H1 (cell line): ENCODE measurements at regions not wholly inside any gene's neighbourhood (a gene's known extent, or its start where the extent isn't known, plus 50 kb on each side); places are given as distances from the start of the nearest gene placed in this dataset.
A peak's percentile ranks its signal among the peaks of the same experiment; 100 is the strongest.

Experiments
- CTCF ChIA-PET: fragments of 300-600 bp; sonication (Branson Sonifier 250); formaldehyde crosslinking; loops from one replicate; lab custom pipeline; 2021; ENCODE audit not compliant: partially characterized antibody; lab: Charles Lee
- POLR2A ChIA-PET: fragments of 300-600 bp; sonication (Branson Sonifier 250); formaldehyde crosslinking; loops from one replicate; lab custom pipeline; 2021; ENCODE audit warnings: inconsistent platforms; ENCODE audit not compliant: partially characterized antibody; lab: Charles Lee
- DNase-seq, 2 experiments: peaks; one replicate each; pipeline versions ENCODE4 v3.0.0 to v3.0.0-alpha.2; 2010 to 2022; ENCODE audit warnings: low spot score in 2 of 2, low read depth in 1 of 2, mixed read lengths in 1 of 2
- FAIRE-seq: peaks from 2 replicates; lab custom pipeline; 2011; peaks lifted over from hg19 to GRCh38; lab: Jason Lieb, UNC
- H2AFZ ChIP-seq: 2 replicates; pipeline ENCODE4 v1.8.1; 2012; ENCODE audit warnings: low read length, inconsistent platforms
- H2AK5ac ChIP-seq: 2 replicates; pipeline ENCODE4 v1.6.1; 2013; ENCODE audit warnings: low read depth, low read length
- H2BK120ac ChIP-seq: replicated peaks from 2 replicates; pipeline ENCODE3; 2013; ENCODE audit warnings: low read depth, low read length, inconsistent platforms
- H2BK12ac ChIP-seq: 2 replicates; pipeline ENCODE4 v1.6.1; 2013; ENCODE audit warnings: low read depth, low read length
- H2BK15ac ChIP-seq: 2 replicates; pipeline ENCODE4 v1.6.1; 2013; ENCODE audit warnings: low read length
- H2BK20ac ChIP-seq: 2 replicates; pipeline ENCODE4 v1.6.1; 2013; ENCODE audit warnings: low read length
- H2BK5ac ChIP-seq: 2 replicates; pipeline ENCODE4 v1.6.1; 2013; ENCODE audit warnings: low read depth, low read length
- H3K14ac ChIP-seq: 2 replicates; pipeline ENCODE4 v1.6.1; 2013; ENCODE audit warnings: inconsistent platforms; ENCODE audit not compliant: insufficient read length
- H3K18ac ChIP-seq: 2 replicates; pipeline ENCODE4 v1.6.1; 2013; ENCODE audit warnings: low read length; ENCODE audit errors: extremely low read depth
- H3K23ac ChIP-seq: 2 replicates; pipeline ENCODE4 v1.6.1; 2013; ENCODE audit warnings: inconsistent platforms; ENCODE audit not compliant: insufficient read length
- H3K23me2 ChIP-seq: 2 replicates; pipeline ENCODE4 v1.6.1; 2013; ENCODE audit warnings: low read depth, low read length
- H3K27ac ChIP-seq: 2 replicates; pipeline ENCODE4 v1.6.1; 2011; ENCODE audit warnings: low read depth, low read length, inconsistent platforms
- H3K27me3 ChIP-seq, 4 experiments: replicated peaks in 1 of 4; 1 replicate in 1 of 4; 2 replicates in 3 of 4; pipeline versions ENCODE4 v1.6.1 to v1.8.1; 2011 to 2013; ENCODE audit warnings: low read length in 3 of 4, mild to moderate bottlenecking in 3 of 4, inconsistent platforms in 2 of 4, mixed read lengths in 2 of 4, moderate library complexity in 1 of 4; ENCODE audit not compliant: control insufficient read depth in 3 of 4, insufficient read depth in 3 of 4; ENCODE audit errors: extremely low read depth in 1 of 4
- H3K36me3 ChIP-seq, 4 experiments: 2 replicates each; pipeline versions ENCODE4 v1.6.1 to v1.8.1; 2011 to 2013; ENCODE audit warnings: mild to moderate bottlenecking in 4 of 4, low read length in 3 of 4, moderate library complexity in 2 of 4, control low read depth in 1 of 4, inconsistent platforms in 1 of 4; ENCODE audit not compliant: insufficient read depth in 4 of 4, control insufficient read depth in 2 of 4
- H3K4ac ChIP-seq: replicated peaks from 2 replicates; pipeline ENCODE3; 2013; ENCODE audit warnings: low read length, low read depth, mixed read lengths, inconsistent platforms; ENCODE audit not compliant: insufficient read length
- H3K4me1 ChIP-seq, 4 experiments: replicated peaks in 1 of 4; 1 replicate in 1 of 4; 2 replicates in 3 of 4; pipeline versions ENCODE4 v1.6.1 to v1.8.1; 2011 to 2013; ENCODE audit warnings: low read length in 3 of 4, inconsistent platforms in 2 of 4, mixed read lengths in 1 of 4; ENCODE audit not compliant: insufficient read depth in 4 of 4, control insufficient read depth in 3 of 4
- H3K4me2 ChIP-seq, 2 experiments: 2 replicates each; pipeline versions ENCODE4 v1.6.1 to v1.8.1; 2011 to 2013; ENCODE audit warnings: low read depth in 2 of 2, low read length in 2 of 2, control low read depth in 1 of 2, inconsistent platforms in 1 of 2, mild to moderate bottlenecking in 1 of 2; ENCODE audit not compliant: insufficient read depth in 1 of 2
- H3K4me3 ChIP-seq, 4 experiments: fragments of 200-600, 300-600 bp in 1 of 4; sonication (generic), shearing (Covaris generic), sonication (Bioruptor Twin) in 1 of 4; 2 replicates each; pipeline versions ENCODE4 v1.5.1 to v1.8.1; 2011 to 2016; ENCODE audit warnings: low read length in 4 of 4, low read depth in 3 of 4, control low read depth in 2 of 4, inconsistent platforms in 2 of 4, mild to moderate bottlenecking in 2 of 4, mixed read lengths in 1 of 4, moderate library complexity in 1 of 4; ENCODE audit not compliant: insufficient read depth in 2 of 4; ENCODE audit errors: extremely low read depth in 1 of 4
- H3K56ac ChIP-seq: replicated peaks from 2 replicates; pipeline ENCODE3; 2013; ENCODE audit warnings: low read depth, mild to moderate bottlenecking, mixed read lengths, low read length, inconsistent platforms; ENCODE audit not compliant: insufficient read length
- H3K79me1 ChIP-seq: 2 replicates; pipeline ENCODE4 v1.6.1; 2013; ENCODE audit warnings: low read depth, low read length, control low read depth
- H3K79me2 ChIP-seq, 2 experiments: 2 replicates each; pipeline versions ENCODE4 v1.6.1 to v1.8.1; 2012 to 2013; ENCODE audit warnings: low read length in 2 of 2, mild to moderate bottlenecking in 2 of 2, inconsistent platforms in 1 of 2; ENCODE audit not compliant: insufficient read depth in 2 of 2, control insufficient read depth in 1 of 2
- H3K9ac ChIP-seq, 4 experiments: replicated peaks in 1 of 4; 1 replicate in 1 of 4; 2 replicates in 3 of 4; pipeline versions ENCODE4 v1.6.1 to v1.8.1; 2011 to 2013; ENCODE audit warnings: low read depth in 3 of 4, low read length in 3 of 4, control low read depth in 2 of 4, mild to moderate bottlenecking in 2 of 4, moderate library complexity in 2 of 4, inconsistent platforms in 1 of 4; ENCODE audit errors: extremely low read depth in 1 of 4
- H3K9me3 ChIP-seq, 2 experiments: 2 replicates each; pipeline versions ENCODE4 v1.6.1 to v1.8.1; 2012 to 2013; ENCODE audit warnings: mild to moderate bottlenecking in 2 of 2, moderate library complexity in 2 of 2, control low read depth in 1 of 2, inconsistent platforms in 1 of 2, low read depth in 1 of 2, low read length in 1 of 2, mixed read lengths in 1 of 2; ENCODE audit not compliant: insufficient read depth in 2 of 2
- H4K20me1 ChIP-seq, 2 experiments: replicated peaks in 1 of 2; 2 replicates each; pipeline versions ENCODE3 to v1.8.1; 2011 to 2013; ENCODE audit warnings: inconsistent platforms in 2 of 2, low read length in 2 of 2, mild to moderate bottlenecking in 1 of 2; ENCODE audit not compliant: insufficient read depth in 2 of 2, control insufficient read depth in 1 of 2
- H4K5ac ChIP-seq: 2 replicates; pipeline ENCODE4 v1.6.1; 2013; ENCODE audit warnings: low read length, low read depth, mixed read lengths, inconsistent platforms; ENCODE audit not compliant: insufficient read length
- H4K8ac ChIP-seq: 2 replicates; pipeline ENCODE4 v1.8.0; 2013; ENCODE audit warnings: mild to moderate bottlenecking, moderate library complexity, low read length, inconsistent platforms; ENCODE audit not compliant: insufficient read depth; ENCODE audit errors: extremely low read depth
- H4K91ac ChIP-seq: replicated peaks from 2 replicates; pipeline ENCODE3; 2013; ENCODE audit warnings: low read length, mixed read lengths, inconsistent platforms; ENCODE audit not compliant: insufficient read length
- CEBPB ChIP-seq: IDR thresholded peaks from 2 replicates; pipeline ENCODE4 v1.6.1; 2012; ENCODE audit warnings: low read depth, low read length
- EZH2 ChIP-seq: fragments of 200-600 bp; sonication (generic); IDR thresholded peaks from 2 replicates; pipeline ENCODE4 v1.7.1; 2012; ENCODE audit warnings: low read depth, mild to moderate bottlenecking, moderate library complexity, low read length, inconsistent platforms; ENCODE audit not compliant: severe bottlenecking
- NANOG ChIP-seq: IDR thresholded peaks from 2 replicates; pipeline ENCODE4 v1.6.1; 2011; ENCODE audit warnings: low read length, low read depth, mild to moderate bottlenecking, inconsistent platforms; ENCODE audit not compliant: insufficient read depth, poor library complexity, severe bottlenecking
- POLR2A ChIP-seq, 2 experiments: IDR thresholded peaks; 1 replicate in 1 of 2; 2 replicates in 1 of 2; pipeline ENCODE4 v1.6.1; 2011; ENCODE audit warnings: low read depth in 2 of 2, low read length in 2 of 2, mild to moderate bottlenecking in 2 of 2; ENCODE audit errors: control extremely low read depth in 1 of 2
- RNF2 ChIP-seq: fragments of 200-900, 300-1000 bp; sonication (generic); IDR thresholded peaks from 2 replicates; pipeline ENCODE4 v1.7.1; 2016; ENCODE audit warnings: borderline replicate concordance, low read depth, mild to moderate bottlenecking, antibody characterized with exemption, low read length; ENCODE audit not compliant: poor library complexity, severe bottlenecking; ENCODE audit errors: missing control alignments
- SAP30 ChIP-seq: fragments of 300-600 bp; sonication (generic); IDR thresholded peaks from 2 replicates; pipeline ENCODE4 v1.7.1; 2012; ENCODE audit warnings: low read length, moderate library complexity, mild to moderate bottlenecking, inconsistent platforms; ENCODE audit not compliant: insufficient read depth, insufficient replicate concordance
- YY1 ChIP-seq: IDR thresholded peaks from 2 replicates; pipeline ENCODE4 v1.6.1; 2011; ENCODE audit warnings: low read depth, mild to moderate bottlenecking, low read length
- WGBS, 2 experiments: shearing (Covaris generic) in 1 of 2; methylation state at CpG; one replicate each; pipeline versions ENCODE4 v1.1.6 to v1.1.7; 2013 to 2015; ENCODE audit warnings: low lambda C conversion rate in 2 of 2, mixed read lengths in 2 of 2, inconsistent platforms in 1 of 2, low coverage in 1 of 2, missing lambda C conversion rate in 1 of 2; ENCODE audit not compliant: insufficient replicate concordance in 2 of 2, insufficient coverage in 1 of 2, insufficient read length in 1 of 2; ENCODE audit errors: extremely low coverage in 1 of 2, missing lambda C conversion rate in 1 of 2; 5-methylcytosine and 5-hydroxymethylcytosine counted together
- TF ChIP-seq, protein P1 (sequence below), 3 experiments: IDR thresholded peaks; 1 replicate in 2 of 3; 2 replicates in 1 of 3; pipeline versions ENCODE4 v1.5.1 to v1.6.1; 2011; ENCODE audit warnings: low read length in 3 of 3, mild to moderate bottlenecking in 3 of 3, inconsistent platforms in 2 of 3, low read depth in 1 of 3, moderate library complexity in 1 of 3; ENCODE audit not compliant: insufficient read depth in 1 of 3; ENCODE audit errors: control extremely low read depth in 1 of 3

DNA sequence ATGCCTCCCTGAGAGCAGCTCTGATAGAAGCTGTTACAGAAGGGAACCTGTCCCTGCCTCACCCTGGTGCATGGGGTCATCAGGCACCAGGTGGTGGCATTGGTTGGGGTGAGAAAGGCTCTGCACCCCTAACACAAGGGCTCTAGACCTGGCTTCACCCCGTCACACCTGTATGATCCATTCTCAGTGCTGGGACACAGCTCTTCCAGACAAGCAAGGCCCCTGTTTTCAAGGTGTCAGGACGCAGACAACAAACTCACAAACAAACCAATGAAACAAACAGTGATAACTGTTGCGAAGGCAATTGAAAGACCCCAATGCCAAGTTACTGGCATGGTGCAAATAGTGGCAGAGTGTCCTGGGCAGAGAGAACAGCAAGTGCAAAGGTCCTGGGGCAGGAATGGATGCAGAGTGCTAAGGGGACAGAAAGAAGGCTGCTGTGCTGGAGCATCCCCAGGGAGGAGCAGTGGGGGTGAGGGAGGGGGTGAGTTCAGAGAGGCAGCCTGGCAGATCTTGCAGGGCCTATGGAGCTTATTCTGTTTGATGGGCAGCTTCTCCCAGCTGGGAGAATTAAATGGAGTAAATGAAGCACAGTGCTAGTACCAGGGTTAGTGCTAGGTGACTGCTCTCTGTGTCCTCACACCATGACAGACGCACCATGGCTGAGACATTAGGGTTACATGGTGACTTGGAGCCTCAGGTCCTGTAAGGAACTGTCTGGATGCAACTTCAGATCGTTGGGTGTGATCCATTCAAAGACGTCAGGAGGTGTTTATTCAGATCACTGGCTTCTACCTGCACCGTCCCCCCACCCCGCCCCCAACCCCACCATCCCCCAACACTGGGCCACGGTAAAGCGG lies 67.9 kb upstream of the UNC5A start:
- Histone ChIP-seq H2AK5ac (0 out of 2 replicates have a peak overlapping the region, but pooled peaks have one; percentile 18), H3K14ac (no peak overlapping the region), H2BK12ac (peak overlapping the region; percentile 45; the same call in 1 of the 2 replicates), H3K4me1 (peaks cover 7 to 41% (median 32%) of the 10 kb centered on the region in 4 experiments), H4K5ac (no peak overlapping the region), H3K23ac (no peak overlapping the region), H3K4me3 (peak overlapping the region in 3 of 4 experiments; percentile 36 to 61 (median 38); a peak in 6 of 8 replicates), H4K20me1 (no peaks in the 10 kb centered on the region), H3K23me2 (peaks cover 9% of the 10 kb centered on the region), H4K91ac (no peak overlapping the region), H3K27me3 (peaks cover 0 to 24% (median 11%) of the 10 kb centered on the region in 4 experiments; a peak in 6 of 7 replicates), H2AFZ (no peak overlapping the region), H3K36me3 (no peaks in the 10 kb centered on the region; a peak in 1 of 8 replicates), H3K27ac (no peak overlapping the region), H2BK5ac (peak overlapping the region; percentile 32; the same call in 1 of the 2 replicates), H3K56ac (no peak overlapping the region), H3K18ac (peak overlapping the region; percentile 11; the same call in 1 of the 2 replicates), H3K79me2 (no peaks in the 10 kb centered on the region), H3K4ac (no peak overlapping the region), H2BK20ac (peak overlapping the region; percentile 88), H4K8ac (peak overlapping the region; percentile 91; the same call in 1 of the 2 replicates), H2BK15ac (peak overlapping the region; percentile 74), H3K9ac (no peak overlapping the region), H2BK120ac (no peak overlapping the region), H3K9me3 (no peaks in the 10 kb centered on the region), H3K4me2 (peak overlapping the region; percentile 73 to 77), H3K79me1 (no peaks in the 10 kb centered on the region)
- WGBS, 2 experiments = 46% methylated on average over 8 of the region's 10 CpGs; no CpG with 5 or more reads in 1 of the 2 experiments
- FAIRE-seq = peak; percentile 45
- ChIA-PET CTCF (interaction anchor here (0.6 to 9.4 kb wide), 8 partner anchors 12 to 644 kb away, joined by 3 to 56 read pairs (median 4); no protein-coding TSS in a partner anchor), POLR2A (interaction anchor here (1.5 to 1.6 kb wide), 2 partner anchors 10 to 19 kb away, joined by 3 to 6 read pairs; no protein-coding TSS in a partner anchor)
- DNase-seq = no peak
- no peak for TF ChIP-seq CEBPB
- TF ChIP-seq POLR2A (IDR thresholded peaks at IDR 0.05; ENCODE audit: control extremely low read depth in 1 of 2, low read depth in 2 of 2, low read length in 2 of 2) = no peak
- TF ChIP-seq, protein P1, sequence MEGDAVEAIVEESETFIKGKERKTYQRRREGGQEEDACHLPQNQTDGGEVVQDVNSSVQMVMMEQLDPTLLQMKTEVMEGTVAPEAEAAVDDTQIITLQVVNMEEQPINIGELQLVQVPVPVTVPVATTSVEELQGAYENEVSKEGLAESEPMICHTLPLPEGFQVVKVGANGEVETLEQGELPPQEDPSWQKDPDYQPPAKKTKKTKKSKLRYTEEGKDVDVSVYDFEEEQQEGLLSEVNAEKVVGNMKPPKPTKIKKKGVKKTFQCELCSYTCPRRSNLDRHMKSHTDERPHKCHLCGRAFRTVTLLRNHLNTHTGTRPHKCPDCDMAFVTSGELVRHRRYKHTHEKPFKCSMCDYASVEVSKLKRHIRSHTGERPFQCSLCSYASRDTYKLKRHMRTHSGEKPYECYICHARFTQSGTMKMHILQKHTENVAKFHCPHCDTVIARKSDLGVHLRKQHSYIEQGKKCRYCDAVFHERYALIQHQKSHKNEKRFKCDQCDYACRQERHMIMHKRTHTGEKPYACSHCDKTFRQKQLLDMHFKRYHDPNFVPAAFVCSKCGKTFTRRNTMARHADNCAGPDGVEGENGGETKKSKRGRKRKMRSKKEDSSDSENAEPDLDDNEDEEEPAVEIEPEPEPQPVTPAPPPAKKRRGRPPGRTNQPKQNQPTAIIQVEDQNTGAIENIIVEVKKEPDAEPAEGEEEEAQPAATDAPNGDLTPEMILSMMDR (IDR thresholded peaks at IDR 0.05; ENCODE audit: control extremely low read depth in 1 of 3, insufficient read depth in 1 of 3, low read depth in 1 of 3, low read length in 3 of 3) = no peak
- no peak for TF ChIP-seq NANOG
- TF ChIP-seq RNF2 = no peak
- no peak for TF ChIP-seq YY1
- no peak for TF ChIP-seq SAP30
- peak; percentile 28 for TF ChIP-seq EZH2
